Sciatic nerve (tissue), 2 donors: ENCODE measurements at regions not wholly inside any gene's neighbourhood (a gene's known extent, or its start where the extent isn't known, plus 50 kb on each side); places are given as distances from the start of the nearest gene placed in this dataset.
"Not testable (repeated sequence)": the region's sequence is repeated elsewhere in the genome, so short reads cannot be mapped to it uniquely, and the experiment has no call there.

ENCODE experiments used
- ATAC-seq: fragments of 200-7000 bp; cut with Tn5 transposase; one replicate; pipeline ENCODE4 v1.9.1; 2020; ENCODE audit warnings: mild to moderate bottlenecking, moderate library complexity
- DNase-seq: peaks from one replicate; pipeline ENCODE4 v3.0.0-alpha.2; 2020; ENCODE audit warnings: low spot score
- intact Hi-C: fragments of 100-400 bp; cut with DNase I; formaldehyde crosslinking; loops from one replicate; pipeline ENCODE4 v1.14.2; 2022
- donor health status: DM: no; HTN: no; CAD: no.
- donor health status: DM: no; HTN: no; CAD: no.

GRCh38 chr20:16848526-16848925 is 100.4 kb downstream of the OTOR start:
- ATAC-seq: no peak
- intact Hi-C loops: no loop called here
- DNase-seq: no peak

GRCh38 chr20:16860914-16861313 is 112.8 kb downstream of the OTOR start:
- no peak for ATAC-seq
- intact Hi-C loops: no loop called here
- no peak for DNase-seq

- no peak for DNase-seq
- ATAC-seq: no peak
These were observed 113.5 kb downstream of the OTOR start for GRCh38 chr20:16861708-16862107.

GRCh38 chr20:16863303-16863702 is 115.1 kb downstream of the OTOR start:
- ATAC-seq: no peak
- intact Hi-C loops: no loop called here
- no peak for DNase-seq

More at GRCh38 chr20:16861708-16862107, 113.5 kb downstream of the OTOR start:
- intact Hi-C loops: no loop called here

- intact Hi-C loops: no loop called here
- ATAC-seq: peak; percentile 41
- DNase-seq: no peak
These were observed 115.9 kb downstream of the OTOR start for GRCh38 chr20:16864069-16864468.

GRCh38 chr20:16864963-16865362 is 116.8 kb downstream of the OTOR start:
- intact Hi-C loops: no loop called here

DNA sequence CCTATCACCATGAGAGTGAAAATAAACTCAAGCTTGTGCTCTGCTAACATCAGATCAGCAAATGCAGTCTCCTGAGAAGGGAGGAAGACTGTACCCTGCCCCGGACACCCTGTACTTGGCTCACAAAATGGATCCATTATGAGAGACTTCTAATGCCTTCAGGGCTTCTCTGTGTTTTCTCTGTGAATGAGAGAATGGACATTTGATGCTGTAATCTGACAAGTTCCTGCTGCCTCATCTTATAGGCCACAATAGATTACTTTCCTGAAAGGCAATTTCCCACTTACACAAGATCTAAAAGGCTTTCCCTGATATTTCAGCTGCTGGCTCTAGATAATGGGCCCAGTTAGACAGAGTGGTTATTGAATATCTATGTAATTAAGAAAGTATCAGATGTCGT is 117.2 kb downstream of the OTOR start:
- ATAC-seq (no peak), DNase-seq (no peak)
- intact Hi-C loops: no loop called here

More at GRCh38 chr20:16864963-16865362, 116.8 kb downstream of the OTOR start:
- DNase-seq (no peak), ATAC-seq (no peak)

DNA sequence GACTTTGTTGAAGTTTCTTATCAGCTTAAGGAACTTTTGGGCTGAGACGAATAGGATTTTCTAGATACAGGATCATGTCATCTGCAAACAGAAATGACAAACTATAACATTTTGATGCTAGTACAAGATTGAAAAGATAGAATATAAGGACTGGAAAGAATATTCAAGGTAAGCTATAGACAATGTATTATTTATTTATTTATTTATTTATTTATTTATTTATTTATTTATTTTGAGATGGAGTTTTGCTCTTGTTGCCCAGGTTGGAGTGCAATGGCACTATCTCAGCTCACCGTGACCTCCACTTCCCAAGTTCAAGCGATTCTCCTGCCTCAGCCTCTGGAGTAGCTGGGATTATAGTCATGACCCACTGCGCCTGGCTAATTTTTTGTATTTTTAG is 125.0 kb downstream of the OTOR start:
- ATAC-seq, DNase-seq, intact Hi-C loops: not testable (repeated sequence)

DNA sequence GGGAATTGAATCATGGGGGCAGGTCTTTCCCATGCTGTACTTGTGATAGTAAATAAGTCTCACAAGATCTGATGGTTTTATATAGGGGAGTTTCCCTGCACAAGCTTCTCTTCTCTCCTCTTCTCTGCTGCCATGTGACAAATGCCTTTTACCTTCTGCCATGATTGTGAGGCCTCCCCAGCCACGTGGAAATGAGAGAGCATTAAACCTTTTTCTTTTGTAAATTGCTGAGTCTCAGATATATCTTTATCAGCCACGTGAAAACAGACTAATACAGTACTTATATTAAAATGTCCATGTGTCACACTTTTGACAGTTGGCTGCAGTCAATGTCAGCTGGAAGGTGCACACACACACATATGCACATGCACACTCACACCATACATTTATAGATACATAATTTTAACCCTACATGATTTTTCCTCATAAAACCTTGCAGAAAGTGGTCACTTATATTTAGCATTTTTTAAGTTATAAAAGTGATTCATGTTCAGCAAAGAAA is 128.9 kb downstream of the OTOR start:
- ATAC-seq (no peak), DNase-seq (no peak)
- intact Hi-C loops: no loop called here

- intact Hi-C loops: no loop called here
- DNase-seq: no peak
- ATAC-seq: no peak
These were observed 137.6 kb downstream of the OTOR start for GRCh38 chr20:16885746-16886145.

DNA sequence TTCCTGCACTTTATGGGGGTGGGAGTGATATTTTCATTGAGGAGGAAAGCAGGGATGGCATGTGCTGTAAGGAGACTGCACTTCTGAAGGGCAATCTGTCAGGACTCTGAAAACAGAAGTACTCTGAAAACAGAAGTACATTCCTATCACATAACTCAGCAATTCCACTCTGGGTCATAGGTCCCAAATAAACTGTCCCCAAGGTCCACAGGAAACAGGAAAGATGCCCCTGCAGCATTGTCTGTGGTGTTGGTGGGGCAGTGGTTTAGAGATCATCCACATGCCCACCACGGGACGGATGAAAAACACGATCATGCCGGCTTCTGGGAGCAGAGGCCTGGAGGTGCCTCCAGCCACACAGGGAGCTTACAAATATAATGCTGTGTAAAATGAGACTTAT is 150.3 kb downstream of the OTOR start:
- ATAC-seq (no peak), DNase-seq (no peak)
- intact Hi-C loops: no loop called here

DNA sequence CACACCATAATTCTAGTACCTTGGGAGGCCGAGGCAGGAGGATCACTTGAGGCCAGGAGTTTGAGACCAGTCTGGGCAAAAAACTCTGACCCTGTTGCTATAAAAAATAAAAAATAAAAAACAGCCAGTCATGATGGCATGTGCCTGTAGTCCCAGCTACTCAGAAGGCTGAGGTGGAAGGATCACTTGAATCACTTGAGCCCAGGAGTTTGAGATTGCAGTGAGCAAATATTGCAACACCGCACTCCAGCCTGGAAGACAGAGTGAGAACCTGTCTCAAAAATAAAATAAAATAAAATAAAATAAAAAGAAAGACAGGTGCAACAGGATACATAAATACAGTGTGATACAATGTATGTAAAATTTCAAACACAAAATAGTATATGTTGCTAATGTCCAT is 154.5 kb downstream of the OTOR start:
- intact Hi-C loops: no loop called here
- ATAC-seq: no peak
- no peak for DNase-seq

DNA sequence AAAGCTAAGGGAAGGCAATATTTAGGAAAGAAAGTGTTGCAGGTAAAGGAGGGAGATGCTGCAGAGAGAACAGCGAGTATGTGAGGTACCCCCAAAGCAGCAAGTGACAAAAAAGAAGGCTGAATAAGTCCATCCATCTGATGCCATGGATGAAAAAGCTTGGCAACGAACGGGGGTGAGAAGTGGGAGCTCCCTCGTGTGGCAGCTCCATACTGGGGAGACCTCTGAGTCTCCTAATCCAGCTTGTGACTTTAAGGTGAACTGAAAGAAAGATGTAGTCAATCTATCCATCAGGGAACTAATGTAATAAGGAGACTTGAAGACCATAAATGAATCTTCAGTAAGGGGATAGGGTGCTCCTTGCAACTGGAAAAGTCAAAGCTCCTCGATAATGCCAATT is 156.6 kb downstream of the OTOR start:
- intact Hi-C loops: no loop called here
- ATAC-seq (no peak), DNase-seq (no peak)

- no peak for DNase-seq
- intact Hi-C loops: no loop called here
- ATAC-seq: no peak
These were observed 166.1 kb downstream of the OTOR start for GRCh38 chr20:16914277-16914676.

GRCh38 chr20:16916165-16916564 is 168.0 kb downstream of the OTOR start:
- intact Hi-C loops: no loop called here
- DNase-seq (no peak), ATAC-seq (no peak)

DNA sequence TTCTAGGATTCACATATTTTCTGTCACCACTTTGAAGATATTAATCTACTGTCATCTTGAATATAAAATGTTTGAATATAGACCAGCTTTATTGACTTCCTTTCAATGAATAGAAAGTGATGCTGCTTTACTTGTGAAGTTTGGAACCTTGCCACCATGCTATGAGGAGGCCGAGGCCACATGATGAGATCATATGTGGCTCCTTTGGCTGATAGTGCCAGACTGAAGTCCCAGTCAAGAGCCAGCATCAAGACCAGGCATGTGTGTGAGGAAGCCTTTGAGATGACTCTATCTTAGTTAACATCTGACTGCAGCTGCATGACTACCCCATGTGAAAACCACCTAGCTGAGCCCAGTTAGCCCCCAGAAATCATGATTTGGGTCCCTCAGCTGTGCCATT is 169.5 kb downstream of the OTOR start:
- intact Hi-C loops: no loop called here
- no peak for ATAC-seq
- no peak for DNase-seq

DNA sequence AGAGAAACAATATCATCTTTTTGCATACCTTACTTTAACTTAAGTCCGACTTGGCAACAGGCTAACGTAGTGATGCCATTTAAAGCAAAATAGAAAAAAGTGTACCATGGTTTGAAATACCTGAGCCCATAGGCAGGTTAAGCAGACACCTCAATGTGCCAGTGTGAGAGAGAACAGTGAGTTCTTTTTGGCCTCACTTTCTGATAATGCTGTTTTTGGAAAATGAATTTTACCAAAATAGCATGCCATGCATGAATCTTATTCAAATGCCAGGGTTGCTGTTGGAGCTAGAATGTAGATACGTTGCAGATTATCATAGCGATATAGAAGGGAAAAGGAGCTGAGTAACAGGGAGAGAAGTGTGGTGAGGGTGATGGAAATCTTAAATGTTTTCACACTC is 170.2 kb downstream of the OTOR start:
- DNase-seq: no peak
- intact Hi-C loops: no loop called here
- ATAC-seq: no peak

GRCh38 chr20:16919841-16920240 is 171.7 kb downstream of the OTOR start:
- DNase-seq: no peak
- intact Hi-C loops: no loop called here
- ATAC-seq: no peak

DNA sequence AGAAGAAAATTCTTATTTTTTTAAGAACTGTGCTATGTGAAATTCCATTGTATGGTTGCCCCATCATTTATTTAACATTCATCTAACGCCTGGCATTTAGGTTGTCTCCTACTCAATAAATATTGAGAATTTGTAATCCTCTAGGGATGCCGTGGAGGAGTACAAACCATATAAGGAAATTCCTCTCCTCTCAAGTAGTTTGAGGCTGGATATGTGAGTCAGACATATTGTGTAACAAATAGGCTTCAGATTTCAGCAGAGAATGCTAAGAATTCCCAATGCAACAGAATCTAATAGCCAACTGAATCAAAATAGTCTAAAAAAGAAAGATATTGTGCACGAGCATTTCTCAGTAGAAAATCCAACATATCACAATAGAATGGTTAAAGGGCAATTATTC is 174.7 kb downstream of the OTOR start:
- ATAC-seq: peak; percentile 90
- no peak for DNase-seq
- intact Hi-C loops: no loop called here

GRCh38 chr20:16926626-16927430 is 178.7 kb downstream of the OTOR start:
- no peak for ATAC-seq
- no peak for DNase-seq
- intact Hi-C loops: no loop called here

GRCh38 chr20:16929756-16930155 is 181.6 kb downstream of the OTOR start:
- DNase-seq (no peak), ATAC-seq (no peak)
- intact Hi-C loops: no loop called here
